Esophagus muscularis mucosa (tissue), 4 donors: ENCODE measurements at regions not wholly inside any gene's neighbourhood (a gene's known extent, or its start where the extent isn't known, plus 50 kb on each side); places are given as distances from the start of the nearest gene placed in this dataset.

Experiments used
- EP300 ChIP-seq: sonication (generic); formaldehyde crosslinking; IDR thresholded peaks from one replicate; pipeline ENCODE4 v1.6.1; 2017; ENCODE audit warnings: antibody characterized with exemption
- POLR2A ChIP-seq: fragments of 450-650 bp; IDR thresholded peaks from one replicate; pipeline ENCODE4 v1.6.1; 2017; ENCODE audit warnings: antibody characterized with exemption, moderate library complexity, mild to moderate bottlenecking, low read depth
- POLR2AphosphoS5 ChIP-seq, 2 donors: sonication (generic); formaldehyde crosslinking; IDR thresholded peaks; one replicate each; pipeline ENCODE4 v1.6.1; 2017; ENCODE audit warnings: antibody characterized with exemption in 2 of 2
- TF ChIP-seq, protein P1 (sequence below), 3 experiments: fragments of 200-600 bp in 2 of 3; fragments of 450-650 bp in 1 of 3; sonication (generic) in 2 of 3; IDR thresholded peaks; one replicate each; pipeline ENCODE4 v1.5.1; 2017 to 2019; ENCODE audit warnings: antibody characterized with exemption in 3 of 3, mild to moderate bottlenecking in 2 of 3, moderate library complexity in 1 of 3

DNA sequence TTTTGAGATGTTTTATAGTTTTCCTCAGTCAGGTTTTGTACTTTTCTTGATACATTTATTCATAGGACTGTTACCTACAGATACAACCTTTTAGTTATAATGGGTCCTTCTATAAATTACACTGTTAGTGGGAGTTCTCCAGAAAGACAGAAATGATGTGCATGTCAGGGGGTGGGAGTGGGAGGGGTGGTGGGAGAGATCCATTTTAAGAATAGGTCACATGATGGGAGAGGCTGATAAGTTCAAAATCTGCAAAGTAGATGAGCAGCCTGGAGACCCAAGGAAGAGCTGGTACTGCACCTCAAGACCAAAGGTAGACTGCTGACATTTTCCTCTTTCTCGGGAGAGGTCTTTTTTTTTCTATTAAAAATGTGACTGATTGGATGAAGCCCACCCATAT, 408.0 kb upstream of the GJE1 start:
- TF ChIP-seq, protein P1, sequence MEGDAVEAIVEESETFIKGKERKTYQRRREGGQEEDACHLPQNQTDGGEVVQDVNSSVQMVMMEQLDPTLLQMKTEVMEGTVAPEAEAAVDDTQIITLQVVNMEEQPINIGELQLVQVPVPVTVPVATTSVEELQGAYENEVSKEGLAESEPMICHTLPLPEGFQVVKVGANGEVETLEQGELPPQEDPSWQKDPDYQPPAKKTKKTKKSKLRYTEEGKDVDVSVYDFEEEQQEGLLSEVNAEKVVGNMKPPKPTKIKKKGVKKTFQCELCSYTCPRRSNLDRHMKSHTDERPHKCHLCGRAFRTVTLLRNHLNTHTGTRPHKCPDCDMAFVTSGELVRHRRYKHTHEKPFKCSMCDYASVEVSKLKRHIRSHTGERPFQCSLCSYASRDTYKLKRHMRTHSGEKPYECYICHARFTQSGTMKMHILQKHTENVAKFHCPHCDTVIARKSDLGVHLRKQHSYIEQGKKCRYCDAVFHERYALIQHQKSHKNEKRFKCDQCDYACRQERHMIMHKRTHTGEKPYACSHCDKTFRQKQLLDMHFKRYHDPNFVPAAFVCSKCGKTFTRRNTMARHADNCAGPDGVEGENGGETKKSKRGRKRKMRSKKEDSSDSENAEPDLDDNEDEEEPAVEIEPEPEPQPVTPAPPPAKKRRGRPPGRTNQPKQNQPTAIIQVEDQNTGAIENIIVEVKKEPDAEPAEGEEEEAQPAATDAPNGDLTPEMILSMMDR (IDR thresholded peaks at IDR 0.05), result no peak
- TF ChIP-seq POLR2A (no peak), POLR2AphosphoS5 (IDR thresholded peaks at IDR 0.05) (no peak), EP300 (no peak)
